NK-92 treated with Interleukin-12 subunit alpha and Interleukin-12 subunit beta, amount 100 ng/mL, for 24 hours (cell line): ENCODE measurements at regions not wholly inside any gene's neighbourhood (a gene's known extent, or its start where the extent isn't known, plus 50 kb on each side); places are given as distances from the start of the nearest gene placed in this dataset.
"Not testable (repeated sequence)": the region's sequence is repeated elsewhere in the genome, so short reads cannot be mapped to it uniquely, and the experiment has no call there.

ENCODE experiments used
- DNase-seq: peaks from one replicate; lab custom pipeline; 2025; lab: John Stamatoyannopoulos, UW

GRCh38 chr15:62324382-62324781 is 159.3 kb upstream of the C2CD4B start:
- no peak for DNase-seq

DNA sequence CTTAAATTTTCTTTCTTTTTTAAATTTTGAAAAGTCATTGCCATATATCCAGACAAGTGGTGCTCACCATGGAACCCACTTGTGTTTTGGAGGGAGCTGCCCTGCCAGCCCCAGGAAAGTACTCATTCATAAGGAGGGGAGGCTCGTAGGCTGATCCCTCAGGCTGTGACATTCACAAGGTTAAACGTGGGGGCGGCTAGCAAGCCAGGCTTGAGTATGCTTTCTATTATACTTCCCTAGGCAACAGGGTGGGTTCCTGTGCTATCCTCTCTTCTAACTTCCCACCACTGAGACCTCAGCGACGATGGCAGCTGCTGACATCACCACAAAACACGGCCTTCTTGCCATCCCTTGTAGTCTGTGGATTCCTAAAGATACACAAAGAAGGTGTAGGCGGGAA is 160.5 kb upstream of the C2CD4B start:
- no peak for DNase-seq

- no peak for DNase-seq
These were observed 161.5 kb upstream of the C2CD4B start for GRCh38 chr15:62326460-62327011.

- DNase-seq, result no peak
These were observed 162.3 kb upstream of the C2CD4B start for GRCh38 chr15:62327406-62327805.

GRCh38 chr15:62332472-62332871 is 167.4 kb upstream of the C2CD4B start:
- not testable (repeated sequence) for DNase-seq

DNA sequence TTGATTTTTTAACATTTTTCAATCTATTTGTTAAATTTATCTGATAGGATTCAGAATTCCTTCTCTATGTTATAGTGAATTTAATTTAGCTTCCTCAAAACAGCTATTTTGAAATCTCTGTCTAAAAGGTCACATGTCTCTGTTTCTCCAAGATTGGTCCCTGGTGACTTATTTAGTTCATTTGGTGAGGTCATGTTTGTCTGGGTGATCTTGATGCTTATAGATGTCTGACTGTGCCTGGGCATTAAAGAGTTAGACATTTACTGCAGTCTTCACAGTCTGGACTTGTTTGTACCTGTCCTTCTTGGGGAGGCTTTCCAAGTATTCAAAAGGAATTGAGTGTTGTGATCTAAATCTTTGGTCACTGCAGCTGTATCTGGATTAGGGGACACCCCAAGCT is 169.5 kb upstream of the C2CD4B start:
- DNase-seq, result no peak

DNA sequence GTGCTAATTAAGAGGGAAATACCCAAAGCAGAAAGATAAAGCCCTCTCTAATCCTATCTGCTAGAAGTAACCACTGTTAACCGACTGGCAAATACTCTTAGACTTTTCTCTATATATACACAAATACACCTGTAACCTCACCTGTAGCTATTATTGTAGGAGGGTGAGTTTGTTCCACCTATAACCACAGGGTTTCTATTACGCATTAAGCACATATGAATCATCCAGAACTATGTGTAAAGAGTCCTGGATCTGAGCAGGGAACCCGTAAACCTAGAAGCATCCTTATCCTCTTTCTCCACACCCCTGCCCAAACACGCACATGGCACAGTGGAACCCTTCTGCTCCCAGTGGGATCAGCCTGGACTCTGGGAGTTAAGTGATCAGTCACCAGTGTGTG is 172.8 kb upstream of the C2CD4B start:
- no peak for DNase-seq

DNA sequence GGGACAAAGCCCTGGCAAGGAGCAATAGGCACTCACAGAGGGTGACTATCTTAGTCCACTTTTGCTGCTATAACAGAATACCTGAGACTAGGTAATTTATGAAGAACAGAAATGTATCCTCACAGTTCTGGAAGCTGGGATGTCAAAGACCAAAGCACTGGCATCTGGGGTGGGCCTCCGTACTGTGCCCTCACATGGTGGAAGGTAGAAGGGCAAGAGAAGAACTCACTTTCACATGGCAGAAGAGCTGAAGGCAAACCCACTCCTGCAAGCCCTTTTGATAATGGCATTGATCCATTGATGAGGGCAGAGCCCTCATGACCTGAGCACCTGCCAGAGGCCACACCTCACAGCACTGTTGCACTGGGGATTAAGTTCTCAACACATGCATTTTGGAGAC is 173.4 kb upstream of the C2CD4B start:
- no peak for DNase-seq

DNA sequence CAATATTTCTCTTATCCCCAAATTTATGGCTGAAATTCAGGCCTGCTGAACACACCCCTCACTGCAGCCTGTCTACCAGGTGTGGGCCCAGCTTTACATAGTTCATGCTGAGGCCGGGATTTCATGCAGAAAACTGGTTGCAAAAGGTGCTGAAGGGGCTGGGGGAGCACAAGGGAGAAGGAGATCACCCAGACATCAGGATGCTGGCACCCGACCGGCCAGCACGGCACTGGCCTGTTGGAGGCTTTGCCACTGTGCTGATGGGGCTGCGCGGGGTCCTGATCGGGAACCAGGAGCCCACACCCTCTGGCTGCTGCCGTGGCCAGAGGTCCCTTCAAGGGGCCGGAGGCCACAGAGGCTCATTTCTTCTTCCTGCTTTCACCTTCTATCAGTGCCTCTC is 177.9 kb upstream of the C2CD4B start:
- DNase-seq, result no peak

DNA sequence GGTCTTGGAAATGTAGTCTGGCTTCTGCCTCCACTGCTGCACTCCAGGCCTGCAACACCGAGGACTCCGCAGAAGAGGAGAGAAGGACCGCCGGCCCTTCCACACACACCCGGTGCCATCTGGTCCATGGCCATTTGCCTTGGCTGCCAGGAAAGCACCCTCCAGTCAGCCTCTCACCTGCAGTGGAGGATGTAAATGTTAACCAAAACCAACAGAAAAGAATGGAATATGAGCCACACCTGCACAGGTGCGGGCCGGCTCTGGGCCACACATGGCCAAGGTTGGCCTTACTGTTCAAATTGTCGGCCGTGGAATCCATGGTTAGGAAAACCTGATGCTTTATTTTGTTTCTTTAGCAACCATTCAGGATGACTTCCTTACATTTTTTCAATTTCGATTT is 178.3 kb upstream of the C2CD4B start:
- no peak for DNase-seq

DNA sequence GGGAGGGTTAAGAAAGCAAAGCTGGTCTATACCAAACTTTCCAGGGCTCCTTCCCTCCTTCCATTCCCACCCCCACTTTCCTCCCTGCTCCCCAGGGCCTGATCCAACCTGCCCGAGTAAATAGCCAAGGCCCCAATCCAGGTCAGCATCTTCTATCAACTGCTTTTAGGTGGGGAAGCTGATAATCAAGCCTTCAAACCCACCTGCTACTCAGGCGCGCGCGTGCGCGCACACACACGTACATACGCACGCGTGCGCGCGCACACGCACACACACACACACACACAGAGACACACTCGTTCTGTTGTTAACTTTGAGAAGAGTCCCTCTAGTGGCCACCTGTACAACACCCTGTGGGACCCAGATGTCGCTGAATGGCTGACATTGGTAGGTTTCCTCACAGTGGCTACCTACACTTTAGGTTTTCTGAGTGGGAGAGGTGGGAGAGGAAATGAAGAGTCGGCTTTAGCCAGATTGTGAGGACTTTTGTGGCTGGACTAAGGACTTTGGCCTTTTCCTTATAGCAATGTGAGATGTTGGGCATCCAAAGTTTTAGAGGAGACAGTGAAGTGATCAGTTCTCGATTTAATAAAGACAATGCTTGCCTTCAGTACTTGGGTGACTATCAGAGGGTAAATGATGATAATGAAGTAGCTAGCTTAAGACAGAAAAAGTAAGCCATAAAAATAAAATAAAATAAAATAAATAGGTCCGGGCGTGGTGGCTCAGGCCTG is 179.9 kb upstream of the C2CD4B start:
- DNase-seq, result no peak

- no peak for DNase-seq
These were observed 181.1 kb upstream of the C2CD4B start for GRCh38 chr15:62346168-62346567.

GRCh38 chr15:62348118-62348517 is 183.0 kb upstream of the C2CD4B start:
- DNase-seq, result no peak

DNA sequence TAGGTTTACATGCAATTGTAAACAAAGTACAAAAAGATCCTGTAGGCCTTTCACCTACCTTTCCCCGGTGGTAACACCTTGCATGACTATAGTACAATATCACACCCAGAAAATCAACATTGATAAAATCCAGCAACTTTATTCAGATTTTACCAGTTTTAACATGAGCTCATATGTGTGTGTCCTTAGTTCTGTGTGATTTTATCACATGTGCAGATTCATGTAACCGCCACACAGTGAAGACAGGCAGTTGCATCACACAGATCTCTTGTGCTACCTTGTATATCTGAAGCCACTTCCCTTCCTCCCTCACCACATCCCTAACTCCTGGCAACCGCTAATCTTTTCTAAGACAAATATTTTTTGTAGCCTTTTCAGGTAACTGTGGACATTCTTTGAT is 183.5 kb upstream of the C2CD4B start:
- DNase-seq, result peak; percentile 39

DNA sequence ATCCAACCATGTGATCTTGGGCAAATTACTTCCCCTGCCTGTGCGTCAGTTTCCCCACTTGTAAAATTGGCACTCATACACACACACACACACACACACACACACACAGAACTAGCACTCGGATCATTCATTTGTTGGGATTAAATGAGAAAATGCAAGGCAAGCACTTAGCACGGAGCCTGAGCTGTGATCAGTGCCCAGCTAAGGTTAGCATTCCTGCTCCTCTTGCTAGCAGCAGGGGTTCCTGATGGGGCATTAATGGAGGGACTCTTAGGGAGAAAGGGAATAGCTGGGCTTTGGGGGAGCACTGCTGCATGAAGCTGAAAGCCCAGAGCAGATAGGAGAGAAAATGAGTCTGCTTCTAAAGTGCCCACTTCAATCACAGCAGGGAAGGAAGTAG is 187.7 kb upstream of the C2CD4B start:
- no peak for DNase-seq

- DNase-seq, result no peak
These were observed 192.3 kb upstream of the C2CD4B start for GRCh38 chr15:62357431-62357830.

GRCh38 chr15:62359416-62359815 is 194.3 kb upstream of the C2CD4B start:
- DNase-seq, result no peak

DNA sequence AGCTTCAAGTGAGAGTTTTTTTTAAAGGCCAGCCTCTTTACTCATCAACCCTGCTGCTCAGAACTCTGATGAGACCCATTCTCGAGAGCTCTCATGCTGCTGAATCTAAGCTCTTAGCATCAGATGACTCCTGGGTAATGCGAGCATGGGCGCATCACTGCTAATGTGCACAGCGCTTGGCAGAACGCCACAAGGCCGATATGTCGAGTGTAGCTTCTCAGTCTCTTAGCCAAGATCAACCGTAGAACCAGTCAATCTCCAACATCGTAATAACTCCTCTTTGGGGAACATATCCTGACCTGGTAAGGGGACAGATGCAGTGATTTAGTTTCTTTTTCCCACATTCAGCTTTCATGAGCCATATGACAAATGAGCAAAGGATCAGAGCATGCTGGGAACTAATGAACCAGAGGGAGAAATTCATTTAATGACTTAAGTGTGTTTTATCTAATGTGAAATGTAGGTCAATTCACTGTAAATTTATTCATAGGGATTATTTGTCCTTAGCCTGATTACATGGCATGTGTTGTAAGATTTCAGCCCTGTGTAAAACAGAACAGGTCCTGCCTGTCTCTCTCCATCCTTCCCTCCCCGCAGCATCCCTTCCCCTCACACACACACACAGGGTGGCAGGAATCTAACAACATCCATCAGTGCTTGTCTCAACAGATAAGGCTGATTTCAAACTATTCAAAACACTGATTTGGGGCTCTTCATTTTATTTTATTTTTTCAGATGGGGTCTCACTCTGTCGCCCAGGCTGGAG is 195.4 kb upstream of the C2CD4B start:
- DNase-seq, result no peak

DNA sequence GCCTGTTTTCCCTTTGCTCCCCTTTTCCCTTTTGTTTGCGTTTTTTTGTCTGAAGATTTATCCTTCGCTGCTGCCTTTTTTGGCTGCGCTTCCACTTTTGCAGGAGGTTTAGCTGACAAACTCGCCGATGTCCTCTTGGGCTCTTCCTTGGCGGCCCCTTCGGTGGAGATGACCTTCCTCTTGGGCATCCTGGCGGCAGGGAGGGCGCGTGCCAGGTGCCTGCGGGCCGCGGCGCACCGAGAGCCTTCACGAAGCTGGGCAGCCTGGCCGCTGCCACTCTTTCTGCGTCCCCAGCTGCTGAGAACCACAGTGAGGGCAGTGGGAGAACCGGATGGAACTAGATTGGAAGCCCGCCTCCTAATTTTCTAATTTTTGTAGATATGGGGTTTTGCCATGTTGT is 197.1 kb upstream of the C2CD4B start:
- DNase-seq, result no peak

DNA sequence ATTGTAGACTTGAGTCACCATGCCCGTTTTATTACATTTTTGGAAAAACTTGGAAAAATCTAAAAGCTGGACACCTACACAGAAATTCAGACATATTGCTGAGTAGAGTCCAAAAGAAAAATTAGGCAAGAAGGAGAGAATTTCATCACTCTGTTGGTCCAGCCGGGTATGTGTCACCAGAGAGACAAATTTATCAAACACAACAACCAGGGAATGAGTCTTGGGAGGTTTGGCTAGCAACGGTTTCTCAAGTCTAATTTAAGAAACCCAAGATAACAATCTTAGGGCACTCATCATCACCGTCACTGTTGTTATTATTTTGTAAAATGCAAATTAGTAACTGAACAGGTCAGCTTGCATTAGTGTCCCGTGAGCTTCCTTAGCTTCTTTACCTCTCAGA is 197.5 kb upstream of the C2CD4B start:
- DNase-seq, result no peak

DNA sequence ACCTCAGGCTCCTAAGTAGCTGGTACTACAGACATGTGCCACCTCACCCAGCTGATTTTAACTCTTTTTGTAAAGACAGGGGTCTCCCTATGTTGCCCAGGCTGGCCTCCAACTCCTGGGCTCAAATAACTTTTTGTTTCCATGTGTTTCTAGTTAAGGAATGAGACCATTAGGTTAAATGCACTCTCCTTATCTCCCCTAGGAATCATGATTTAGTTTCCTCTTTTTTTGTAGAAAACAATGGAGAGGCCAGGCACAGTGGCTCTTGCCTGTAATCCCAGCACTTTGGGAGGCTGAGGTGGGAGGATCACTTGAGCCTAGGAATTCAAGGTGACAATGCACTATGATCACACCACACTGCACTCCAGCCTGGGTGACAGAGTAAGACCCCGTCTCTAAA is 198.8 kb upstream of the C2CD4B start:
- no peak for DNase-seq

GRCh38 chr15:62365795-62366442 is 200.8 kb upstream of the C2CD4B start:
- DNase-seq, result no peak

DNA sequence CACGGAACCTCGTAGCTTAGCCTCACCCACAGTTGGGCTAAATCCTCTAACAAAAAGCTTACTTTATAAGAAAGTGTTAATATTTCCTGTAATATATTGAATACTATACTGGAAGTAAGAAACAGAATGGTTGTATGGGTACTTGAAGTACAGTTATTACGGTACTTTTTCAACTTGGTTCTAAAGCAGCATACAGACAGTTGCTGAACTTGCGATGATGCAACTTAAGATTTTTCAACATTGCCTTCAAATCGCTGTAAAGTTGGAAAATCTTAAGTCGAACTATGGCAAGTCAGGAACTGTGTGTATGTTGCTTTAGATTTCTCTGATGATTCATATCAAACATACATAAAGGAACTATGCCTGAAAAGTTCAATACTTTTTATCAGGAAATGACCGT is 204.4 kb upstream of the C2CD4B start:
- DNase-seq, result no peak
